Upper lobe of left lung (tissue), 4 donors: ENCODE measurements at regions not wholly inside any gene's neighbourhood (a gene's known extent, or its start where the extent isn't known, plus 50 kb on each side); places are given as distances from the start of the nearest gene placed in this dataset.

ENCODE experiments used
- CTCF ChIP-seq, 6 experiments: fragments of 450-650 bp in 4 of 6; fragments of 200-600 bp in 2 of 6; sonication (generic) in 2 of 6; IDR thresholded peaks; one replicate each; pipeline ENCODE4 v1.5.1; 2016 to 2019; ENCODE audit warnings: antibody characterized with exemption in 6 of 6
- EP300 ChIP-seq, 4 donors: sonication (generic); formaldehyde crosslinking; IDR thresholded peaks; one replicate each; pipeline ENCODE4 v1.5.1; 2017; ENCODE audit warnings: antibody characterized with exemption in 4 of 4, control low read depth in 2 of 4
- POLR2A ChIP-seq, 4 donors: fragments of 450-650 bp; IDR thresholded peaks; one replicate each; pipeline ENCODE4 v1.5.1; 2016 to 2017; ENCODE audit warnings: antibody characterized with exemption in 4 of 4, mild to moderate bottlenecking in 2 of 4
- POLR2AphosphoS5 ChIP-seq, 2 donors: sonication (generic); formaldehyde crosslinking; IDR thresholded peaks; one replicate each; pipeline ENCODE4 v1.5.1; 2017; ENCODE audit warnings: antibody characterized with exemption in 2 of 2

GRCh38 chr6:5923840-5924239, 82.9 kb downstream of the NRN1 start:
- TF ChIP-seq CTCF (IDR thresholded peaks at IDR 0.05): no peak
- no peak for TF ChIP-seq POLR2A (IDR thresholded peaks at IDR 0.05)
- no peak for TF ChIP-seq EP300 (IDR thresholded peaks at IDR 0.05)
- TF ChIP-seq POLR2AphosphoS5 (IDR thresholded peaks at IDR 0.05): no peak
